ENCODE measurements at regions not wholly inside any gene's neighbourhood (a gene's known extent, or its start where the extent isn't known, plus 50 kb on each side); places are given as distances from the start of the nearest gene placed in this dataset.

DNA sequence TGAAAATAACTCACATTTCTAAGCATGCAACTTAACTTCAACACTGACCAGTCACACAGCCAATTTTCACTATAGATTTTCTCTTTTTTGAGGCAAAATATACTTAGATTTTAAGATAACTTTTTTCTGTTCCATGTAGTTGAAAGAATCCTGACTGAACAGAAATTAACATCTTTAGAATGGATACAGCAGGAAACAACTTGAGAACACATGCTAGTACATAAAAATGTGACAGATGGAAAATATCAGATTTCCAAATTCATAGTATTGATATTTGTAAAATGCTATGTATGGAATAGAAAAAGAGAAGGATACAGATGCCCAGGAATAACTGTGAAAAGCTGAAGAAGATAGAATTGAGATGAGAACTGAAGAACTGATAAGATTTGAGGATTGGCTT is 1270.6 kb downstream of the KCNT2 start:
- no peaks in the 10 kb centered on the region for H3K36me3 Mint-ChIP-seq
- H3K27me3 Mint-ChIP-seq = no peaks in the 10 kb centered on the region
- no peak overlapping the region for H3K27ac Mint-ChIP-seq
- no peaks in the 10 kb centered on the region for H3K4me1 Mint-ChIP-seq (ENCODE audit: low read depth)
- no peak overlapping the region for H3K4me3 Mint-ChIP-seq
- H3K9me3 Mint-ChIP-seq (ENCODE audit: low read depth) = peaks cover 3% of the 10 kb centered on the region

DNA sequence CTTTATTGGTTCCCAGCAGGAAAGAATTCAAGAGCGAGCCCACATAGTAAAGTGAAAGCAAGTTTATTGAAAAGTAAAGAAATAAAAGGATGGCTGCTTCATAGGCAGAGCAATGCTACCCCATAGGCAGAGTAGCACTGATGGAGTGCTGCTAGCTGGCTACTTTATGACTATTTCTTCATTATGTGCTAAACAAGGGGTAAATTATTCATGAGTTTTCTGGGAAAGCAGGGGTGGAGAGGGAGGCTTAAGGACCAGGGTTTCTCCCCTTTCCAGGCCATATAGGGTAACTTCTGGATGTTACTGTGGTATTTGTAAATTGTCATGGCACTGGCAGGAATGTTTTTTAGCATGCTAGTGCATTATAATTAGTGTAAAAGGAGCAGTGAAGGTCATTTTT is 1271.4 kb downstream of the KCNT2 start:
- Mint-ChIP-seq H3K27me3 (no peaks in the 10 kb centered on the region), H3K36me3 (no peaks in the 10 kb centered on the region), H3K27ac (no peak overlapping the region), H3K4me1 (ENCODE audit: low read depth) (no peaks in the 10 kb centered on the region), H3K9me3 (ENCODE audit: low read depth) (peaks cover 3% of the 10 kb centered on the region), H3K4me3 (no peak overlapping the region)

DNA sequence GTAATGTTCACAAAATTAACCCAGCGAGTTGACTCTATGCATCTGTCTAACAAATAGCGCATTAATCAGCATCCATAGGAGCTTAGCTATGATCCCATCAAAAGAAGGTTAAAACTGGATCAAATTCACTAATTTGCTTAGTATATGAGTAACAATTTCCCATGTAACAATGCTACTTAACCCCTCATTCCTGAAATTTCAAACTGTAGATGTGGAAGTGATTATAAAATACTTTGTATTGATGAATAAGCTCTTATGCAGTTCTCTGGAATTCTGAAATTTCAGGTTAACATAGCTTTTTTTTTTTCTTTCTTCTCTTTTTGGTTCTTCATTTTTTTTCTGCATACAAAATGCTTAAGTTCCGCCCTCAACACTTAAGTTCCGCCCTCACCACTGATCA is 1272.7 kb downstream of the KCNT2 start:
- H3K27ac Mint-ChIP-seq = no peak overlapping the region
- no peaks in the 10 kb centered on the region for H3K4me1 Mint-ChIP-seq (ENCODE audit: low read depth)
- H3K36me3 Mint-ChIP-seq = no peaks in the 10 kb centered on the region
- H3K27me3 Mint-ChIP-seq = no peaks in the 10 kb centered on the region
- H3K4me3 Mint-ChIP-seq = no peak overlapping the region
- H3K9me3 Mint-ChIP-seq (ENCODE audit: low read depth) = peaks cover 3% of the 10 kb centered on the region

DNA sequence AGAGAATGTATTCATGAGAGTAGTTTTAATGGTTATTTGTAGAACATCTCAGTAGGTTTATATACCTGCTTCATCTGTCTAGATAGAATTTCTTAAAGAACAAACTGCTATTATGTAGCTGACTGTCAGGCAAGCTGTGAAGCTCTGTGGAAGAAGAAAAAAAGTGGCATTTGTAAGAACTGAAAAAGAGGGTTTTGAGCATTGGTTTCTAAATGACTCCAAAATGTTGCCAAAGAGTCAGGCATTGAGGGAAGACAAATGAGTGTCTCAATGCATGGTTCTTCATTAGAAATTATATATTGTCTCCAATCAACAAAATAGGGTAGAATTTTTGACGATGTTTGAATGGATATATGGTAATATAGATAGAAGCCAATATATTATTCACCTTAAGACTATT is 1276.1 kb downstream of the KCNT2 start:
- H3K4me3 Mint-ChIP-seq = no peak overlapping the region
- no peak overlapping the region for H3K27ac Mint-ChIP-seq
- peaks cover 8% of the 10 kb centered on the region for H3K9me3 Mint-ChIP-seq (ENCODE audit: low read depth)
- no peaks in the 10 kb centered on the region for H3K36me3 Mint-ChIP-seq
- H3K4me1 Mint-ChIP-seq (ENCODE audit: low read depth) = no peaks in the 10 kb centered on the region
- H3K27me3 Mint-ChIP-seq = no peaks in the 10 kb centered on the region

DNA sequence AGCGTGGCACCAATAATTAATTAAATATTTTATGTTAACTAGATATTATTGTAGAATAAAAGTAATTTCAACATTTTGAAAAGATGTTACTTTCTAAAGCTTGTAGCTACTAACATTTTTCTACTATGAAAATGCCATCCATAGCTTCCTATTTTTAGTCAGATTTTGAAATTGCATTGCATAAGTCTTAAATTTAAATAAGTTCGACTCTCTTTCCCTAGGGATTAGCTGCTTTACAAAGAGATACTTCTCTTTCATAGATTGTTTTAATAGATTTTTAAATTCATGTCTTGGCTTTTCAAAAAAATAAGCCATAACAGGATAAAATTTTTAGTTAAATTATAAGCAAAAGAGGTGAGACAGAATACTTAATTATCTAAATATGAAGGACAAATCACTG is 1279.6 kb downstream of the KCNT2 start:
- H3K36me3 Mint-ChIP-seq = no peaks in the 10 kb centered on the region
- H3K27me3 Mint-ChIP-seq = no peaks in the 10 kb centered on the region
- H3K27ac Mint-ChIP-seq = no peak overlapping the region
- peaks cover 6% of the 10 kb centered on the region for H3K9me3 Mint-ChIP-seq (ENCODE audit: low read depth)
- H3K4me1 Mint-ChIP-seq (ENCODE audit: low read depth) = no peaks in the 10 kb centered on the region
- no peak overlapping the region for H3K4me3 Mint-ChIP-seq

DNA sequence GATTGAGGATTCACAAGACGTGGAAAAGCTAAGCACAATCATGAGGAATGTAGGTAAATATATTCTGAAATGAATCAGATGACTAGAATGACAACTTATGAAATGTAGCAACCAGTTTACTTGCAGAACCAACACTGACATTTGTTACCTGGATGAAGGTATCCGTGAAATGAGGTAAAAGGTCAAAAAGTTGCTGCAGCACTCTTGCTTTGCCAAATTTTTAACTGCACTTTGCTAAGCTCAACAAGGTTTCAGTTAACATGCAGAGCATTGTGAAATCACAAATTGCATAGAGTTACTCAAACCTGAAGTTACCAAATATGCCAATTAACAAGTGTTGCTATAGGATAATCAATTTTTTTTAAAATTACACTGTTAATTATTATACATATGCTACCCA is 1280.1 kb downstream of the KCNT2 start:
- Mint-ChIP-seq H3K27ac (no peak overlapping the region), H3K36me3 (no peaks in the 10 kb centered on the region), H3K9me3 (ENCODE audit: low read depth) (peaks cover 5% of the 10 kb centered on the region), H3K4me3 (no peak overlapping the region), H3K4me1 (ENCODE audit: low read depth) (no peaks in the 10 kb centered on the region), H3K27me3 (no peaks in the 10 kb centered on the region)

DNA sequence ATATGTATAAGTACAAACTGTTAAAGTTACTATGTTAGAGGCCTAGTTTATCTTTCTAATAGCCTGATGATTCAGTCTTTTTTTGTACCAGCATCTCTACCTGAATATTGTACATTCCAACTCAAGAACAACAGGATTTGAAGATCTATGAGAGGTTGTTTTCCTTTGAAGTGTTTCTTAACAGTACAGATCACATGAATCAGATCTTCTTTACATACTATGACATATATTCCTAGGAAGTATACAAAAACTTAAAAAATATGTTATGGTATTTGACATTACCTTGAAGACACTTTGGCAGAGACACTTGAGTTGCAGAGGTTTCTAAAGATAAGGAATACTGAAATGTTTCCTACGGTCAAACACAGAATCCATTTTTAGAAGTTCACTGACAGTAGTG is 1280.9 kb downstream of the KCNT2 start:
- H3K27me3 Mint-ChIP-seq = no peaks in the 10 kb centered on the region
- H3K4me1 Mint-ChIP-seq (ENCODE audit: low read depth) = no peaks in the 10 kb centered on the region
- peaks cover 5% of the 10 kb centered on the region for H3K9me3 Mint-ChIP-seq (ENCODE audit: low read depth)
- no peak overlapping the region for H3K4me3 Mint-ChIP-seq
- no peaks in the 10 kb centered on the region for H3K36me3 Mint-ChIP-seq
- H3K27ac Mint-ChIP-seq = no peak overlapping the region

DNA sequence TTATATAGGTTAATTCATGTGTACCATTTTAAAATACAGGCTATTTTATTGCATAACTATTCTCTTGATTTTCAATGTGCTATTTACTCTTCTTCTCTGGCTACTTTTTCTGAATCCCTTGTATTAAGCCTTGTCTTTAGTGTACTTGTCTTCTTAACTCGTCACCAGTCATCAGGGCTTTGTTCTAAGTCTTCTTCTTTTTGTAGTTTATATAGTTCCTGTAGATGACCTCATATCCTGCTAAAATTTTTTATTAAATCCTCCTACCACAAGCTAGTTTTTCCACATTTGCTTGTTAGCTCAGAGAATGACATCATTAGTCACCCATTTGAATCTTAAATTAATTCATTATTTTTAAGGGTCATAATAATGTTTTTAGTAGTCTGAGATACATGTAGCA is 1281.9 kb downstream of the KCNT2 start:
- Mint-ChIP-seq H3K9me3 (ENCODE audit: low read depth) (peaks cover 5% of the 10 kb centered on the region), H3K27ac (no peak overlapping the region), H3K4me1 (ENCODE audit: low read depth) (no peaks in the 10 kb centered on the region), H3K27me3 (no peaks in the 10 kb centered on the region), H3K36me3 (no peaks in the 10 kb centered on the region), H3K4me3 (no peak overlapping the region)

DNA sequence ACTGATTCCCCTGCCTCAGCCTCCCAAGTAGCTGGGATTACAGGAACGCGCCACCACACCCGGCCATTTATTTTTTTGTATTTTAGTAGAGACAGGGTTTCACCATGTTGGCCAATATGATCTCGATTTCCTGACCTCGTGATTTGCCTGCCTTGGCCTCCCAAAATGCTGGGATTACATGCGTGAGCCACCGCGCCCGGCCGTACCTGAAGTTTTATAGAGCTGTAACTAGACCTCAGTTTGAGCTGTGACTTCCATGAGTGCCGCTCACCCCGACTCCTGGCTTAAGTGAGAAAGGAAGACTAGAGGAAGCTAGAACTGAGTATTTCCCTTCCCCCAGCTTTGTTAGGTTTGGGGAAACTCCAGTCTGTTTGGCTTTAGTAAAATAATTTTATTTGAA is 1283.1 kb downstream of the KCNT2 start:
- Mint-ChIP-seq H3K36me3 (no peaks in the 10 kb centered on the region), H3K4me1 (ENCODE audit: low read depth) (no peaks in the 10 kb centered on the region), H3K9me3 (ENCODE audit: low read depth) (peaks cover 5% of the 10 kb centered on the region), H3K27ac (no peak overlapping the region), H3K27me3 (no peaks in the 10 kb centered on the region), H3K4me3 (no peak overlapping the region)

DNA sequence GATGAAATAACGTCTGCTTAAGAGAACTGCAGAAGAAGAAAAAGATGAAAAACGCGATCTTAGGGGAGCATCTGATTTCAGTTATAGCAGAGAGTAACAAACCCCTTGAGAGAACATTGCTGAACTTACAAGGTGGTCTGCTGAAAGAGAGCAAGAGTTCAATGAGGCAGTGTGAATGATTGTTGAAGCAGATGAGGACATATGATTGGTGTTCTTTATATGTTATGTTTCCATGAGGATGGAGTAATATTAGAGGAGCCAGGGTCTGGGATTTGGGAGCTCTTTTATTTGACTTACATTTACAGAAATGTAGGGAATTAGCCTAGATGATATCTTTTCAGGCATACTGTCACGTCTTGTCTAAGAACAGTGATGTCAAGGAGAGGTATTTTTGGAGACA is 1302.0 kb downstream of the KCNT2 start:
- no peaks in the 10 kb centered on the region for H3K36me3 Mint-ChIP-seq
- H3K27ac Mint-ChIP-seq = no peak overlapping the region
- no peaks in the 10 kb centered on the region for H3K9me3 Mint-ChIP-seq (ENCODE audit: low read depth)
- H3K4me1 Mint-ChIP-seq (ENCODE audit: low read depth) = no peaks in the 10 kb centered on the region
- H3K27me3 Mint-ChIP-seq = no peaks in the 10 kb centered on the region
- H3K4me3 Mint-ChIP-seq = no peak overlapping the region

DNA sequence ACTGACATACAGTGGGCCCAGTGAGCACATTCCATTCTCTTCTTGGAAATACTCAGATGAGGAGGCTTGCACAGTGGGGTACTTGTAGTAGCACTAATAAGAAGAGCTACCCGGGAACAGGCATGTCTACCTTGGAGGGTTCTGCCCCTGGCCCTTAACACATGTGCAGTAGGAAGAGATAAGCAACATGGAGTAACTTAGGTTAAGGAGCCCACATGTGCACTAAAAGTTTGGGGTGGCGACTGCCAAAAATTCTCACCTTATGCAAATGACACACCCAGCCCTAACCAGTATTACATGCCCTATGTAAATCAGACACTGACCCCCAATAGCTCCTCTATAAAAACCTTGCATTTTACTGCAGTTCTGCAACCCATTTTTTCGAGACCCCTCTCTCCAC is 1313.3 kb downstream of the KCNT2 start:
- H3K9me3 Mint-ChIP-seq (ENCODE audit: low read depth) = no peaks in the 10 kb centered on the region
- H3K27me3 Mint-ChIP-seq = no peaks in the 10 kb centered on the region
- no peak overlapping the region for H3K27ac Mint-ChIP-seq
- no peaks in the 10 kb centered on the region for H3K4me1 Mint-ChIP-seq (ENCODE audit: low read depth)
- no peaks in the 10 kb centered on the region for H3K36me3 Mint-ChIP-seq
- no peak overlapping the region for H3K4me3 Mint-ChIP-seq

DNA sequence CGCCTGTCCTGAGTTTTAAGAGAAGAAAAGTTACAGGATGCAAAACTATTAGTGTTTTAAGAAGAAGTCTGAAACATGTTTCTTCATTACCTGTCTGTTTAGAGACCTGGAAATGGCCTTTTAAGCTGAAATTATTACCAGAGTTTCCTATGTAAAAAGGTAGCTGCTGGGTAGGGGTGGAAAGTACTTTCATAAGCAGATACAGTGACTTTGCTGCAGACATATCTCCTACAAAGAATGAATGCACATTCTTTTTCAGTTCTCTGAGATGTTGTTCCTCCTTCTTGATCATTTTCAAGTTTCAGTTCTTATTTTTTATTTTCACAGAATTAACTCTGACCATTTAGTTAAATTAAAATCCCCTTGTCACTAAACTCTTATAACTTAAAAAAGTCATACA is 1329.6 kb downstream of the KCNT2 start:
- Mint-ChIP-seq H3K27ac (no peak overlapping the region), H3K4me1 (ENCODE audit: low read depth) (no peaks in the 10 kb centered on the region), H3K4me3 (no peak overlapping the region), H3K9me3 (ENCODE audit: low read depth) (no peaks in the 10 kb centered on the region), H3K36me3 (no peaks in the 10 kb centered on the region), H3K27me3 (no peaks in the 10 kb centered on the region)

DNA sequence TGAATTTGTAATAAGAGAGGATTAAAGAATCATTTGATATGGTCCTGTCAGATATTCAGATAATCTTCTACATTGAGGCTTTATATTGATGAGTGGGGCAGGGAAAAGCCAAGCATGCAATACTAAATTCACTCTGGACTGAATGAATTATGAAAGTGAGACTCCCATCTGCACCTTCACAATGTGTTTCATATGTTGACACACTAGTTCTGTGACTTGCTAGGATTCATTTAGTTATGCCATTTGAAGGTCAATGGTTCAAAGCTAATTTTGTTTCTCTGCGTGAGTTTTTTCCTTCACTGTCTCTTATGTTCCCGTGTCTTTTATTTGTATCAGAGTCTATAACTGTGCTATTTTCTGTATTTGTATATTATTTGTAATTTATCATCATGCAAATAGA is 1332.5 kb downstream of the KCNT2 start:
- no peak overlapping the region for H3K27ac Mint-ChIP-seq
- no peaks in the 10 kb centered on the region for H3K27me3 Mint-ChIP-seq
- no peak overlapping the region for H3K4me3 Mint-ChIP-seq
- no peaks in the 10 kb centered on the region for H3K36me3 Mint-ChIP-seq
- no peaks in the 10 kb centered on the region for H3K4me1 Mint-ChIP-seq (ENCODE audit: low read depth)
- H3K9me3 Mint-ChIP-seq (ENCODE audit: low read depth) = no peaks in the 10 kb centered on the region

DNA sequence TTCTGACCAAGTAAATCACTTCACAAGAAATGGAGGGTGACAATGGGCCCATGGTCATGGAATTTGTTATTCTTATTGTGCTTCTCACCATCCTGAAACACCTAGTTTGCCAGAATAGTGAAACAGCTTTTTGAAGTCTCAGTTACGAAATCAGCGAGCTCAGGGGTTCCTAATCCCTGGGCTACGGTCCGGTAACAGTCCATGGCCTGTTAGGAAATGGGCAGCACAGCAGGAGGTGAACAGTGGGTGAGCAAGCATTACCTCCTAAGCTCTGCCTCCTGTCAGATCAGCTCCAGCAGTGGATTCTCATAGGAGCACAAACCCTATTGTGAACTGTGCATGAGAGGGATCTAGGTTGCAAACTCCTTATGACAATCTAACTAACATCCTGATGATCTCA is 1356.3 kb downstream of the KCNT2 start:
- Mint-ChIP-seq H3K4me3 (no peak overlapping the region), H3K36me3 (no peaks in the 10 kb centered on the region), H3K27ac (no peak overlapping the region), H3K9me3 (ENCODE audit: low read depth) (no peaks in the 10 kb centered on the region), H3K27me3 (no peaks in the 10 kb centered on the region), H3K4me1 (ENCODE audit: low read depth) (no peaks in the 10 kb centered on the region)

DNA sequence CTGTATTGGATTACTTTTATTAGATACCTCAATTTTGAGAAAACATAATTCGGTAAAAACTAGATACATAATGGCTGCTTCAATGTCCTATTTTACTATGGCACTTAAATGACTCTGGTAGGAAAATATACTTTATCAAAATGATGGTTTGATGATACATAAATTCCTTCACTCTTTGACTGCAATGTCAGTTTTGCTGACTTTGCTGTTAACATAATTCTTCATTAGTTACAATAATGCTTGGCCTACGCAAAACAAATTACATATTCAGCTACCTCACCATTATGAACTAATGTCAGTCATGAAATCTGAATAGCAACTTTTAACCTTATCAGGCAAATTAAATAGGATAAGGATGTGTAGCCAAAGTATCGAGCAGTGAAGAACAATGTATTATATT is 1364.7 kb downstream of the KCNT2 start:
- Mint-ChIP-seq H3K4me1 (ENCODE audit: low read depth) (no peaks in the 10 kb centered on the region), H3K36me3 (no peaks in the 10 kb centered on the region), H3K4me3 (no peak overlapping the region), H3K27me3 (no peaks in the 10 kb centered on the region), H3K9me3 (ENCODE audit: low read depth) (no peaks in the 10 kb centered on the region), H3K27ac (no peak overlapping the region)

DNA sequence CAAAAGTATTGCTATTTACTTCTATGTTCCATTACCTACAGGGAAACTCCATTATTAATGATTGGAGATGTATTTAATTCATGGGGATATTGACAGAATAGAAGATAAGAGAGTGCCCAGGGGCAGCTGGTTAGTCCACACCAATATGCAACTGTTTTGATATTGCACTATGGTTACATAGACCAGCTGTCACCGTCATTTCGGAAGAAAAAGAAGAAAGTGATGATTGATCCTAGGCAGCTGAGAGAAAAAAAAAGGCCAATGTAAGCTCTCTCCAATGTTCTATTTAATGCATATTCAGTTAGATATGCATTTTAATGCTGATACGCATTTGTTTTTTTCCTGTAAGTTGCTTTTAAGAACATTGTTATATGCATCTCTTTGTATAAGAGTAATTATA is 1367.2 kb downstream of the KCNT2 start:
- no peaks in the 10 kb centered on the region for H3K4me1 Mint-ChIP-seq (ENCODE audit: low read depth)
- H3K9me3 Mint-ChIP-seq (ENCODE audit: low read depth) = no peaks in the 10 kb centered on the region
- H3K4me3 Mint-ChIP-seq = no peak overlapping the region
- H3K27ac Mint-ChIP-seq = no peak overlapping the region
- no peaks in the 10 kb centered on the region for H3K27me3 Mint-ChIP-seq
- no peaks in the 10 kb centered on the region for H3K36me3 Mint-ChIP-seq

DNA sequence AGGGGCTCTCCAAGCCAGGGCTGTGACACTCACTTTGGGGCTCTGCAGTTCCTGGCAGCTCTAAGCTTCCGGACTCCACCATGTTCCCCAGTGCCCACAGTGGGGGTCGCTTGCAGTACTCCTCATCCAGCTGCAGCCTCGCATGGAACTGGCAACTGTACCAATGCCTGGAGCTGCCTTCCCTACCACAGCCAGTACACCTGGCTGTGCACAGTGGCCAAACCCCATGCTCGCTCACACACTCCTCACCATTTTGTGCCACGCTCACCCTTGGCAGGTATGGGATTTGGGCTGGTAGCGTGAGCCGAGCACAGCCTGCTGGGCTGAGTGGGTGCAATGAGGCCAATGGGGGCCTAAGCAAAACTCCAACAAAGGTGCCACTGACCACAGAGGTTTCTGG is 1369.9 kb downstream of the KCNT2 start:
- Mint-ChIP-seq H3K4me1 (ENCODE audit: low read depth) (no peaks in the 10 kb centered on the region), H3K4me3 (no peak overlapping the region), H3K9me3 (ENCODE audit: low read depth) (no peaks in the 10 kb centered on the region)

More for the DNA sequence above, 1369.9 kb downstream of the KCNT2 start:
- Mint-ChIP-seq H3K36me3 (no peaks in the 10 kb centered on the region), H3K27me3 (no peaks in the 10 kb centered on the region), H3K27ac (no peak overlapping the region)

All from activated naive CD8-positive, alpha-beta T cell (primary cell).